ENCODE measurements at regions not wholly inside any gene's neighbourhood (a gene's known extent, or its start where the extent isn't known, plus 50 kb on each side); places are given as distances from the start of the nearest gene placed in this dataset.

DNA sequence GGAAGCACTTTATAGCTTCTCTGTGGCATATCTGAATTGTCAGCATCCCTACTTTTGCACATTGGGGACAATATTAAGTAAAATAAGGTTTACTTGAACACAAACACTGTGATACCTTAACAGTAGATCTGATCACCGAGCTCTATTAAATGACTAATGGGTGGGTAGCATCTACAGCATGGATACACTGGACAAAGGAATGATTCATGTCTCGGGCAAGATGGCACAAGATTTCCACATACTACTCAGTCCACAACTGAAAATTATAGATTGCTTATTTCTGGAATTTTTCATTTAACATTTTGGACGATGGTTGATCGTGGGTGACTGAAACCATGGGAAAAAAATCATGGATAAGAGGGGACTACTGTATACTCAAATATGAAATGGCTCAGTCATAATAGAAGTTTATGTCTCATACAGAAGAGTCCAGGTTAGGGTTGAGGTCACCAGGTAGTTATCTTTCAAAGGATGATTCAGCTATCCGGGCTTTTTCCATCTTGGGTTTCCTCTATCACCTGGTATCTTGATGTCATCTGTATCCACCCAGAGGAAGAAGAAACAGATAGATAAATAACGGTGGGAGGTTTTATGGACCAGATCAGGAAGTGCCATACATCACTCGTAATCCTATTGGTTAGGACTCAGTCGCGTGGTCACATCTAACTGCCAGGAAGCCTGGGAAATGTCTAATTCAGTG lies 320.0 kb upstream of the RARB start:
- TF ChIP-seq, protein P1, sequence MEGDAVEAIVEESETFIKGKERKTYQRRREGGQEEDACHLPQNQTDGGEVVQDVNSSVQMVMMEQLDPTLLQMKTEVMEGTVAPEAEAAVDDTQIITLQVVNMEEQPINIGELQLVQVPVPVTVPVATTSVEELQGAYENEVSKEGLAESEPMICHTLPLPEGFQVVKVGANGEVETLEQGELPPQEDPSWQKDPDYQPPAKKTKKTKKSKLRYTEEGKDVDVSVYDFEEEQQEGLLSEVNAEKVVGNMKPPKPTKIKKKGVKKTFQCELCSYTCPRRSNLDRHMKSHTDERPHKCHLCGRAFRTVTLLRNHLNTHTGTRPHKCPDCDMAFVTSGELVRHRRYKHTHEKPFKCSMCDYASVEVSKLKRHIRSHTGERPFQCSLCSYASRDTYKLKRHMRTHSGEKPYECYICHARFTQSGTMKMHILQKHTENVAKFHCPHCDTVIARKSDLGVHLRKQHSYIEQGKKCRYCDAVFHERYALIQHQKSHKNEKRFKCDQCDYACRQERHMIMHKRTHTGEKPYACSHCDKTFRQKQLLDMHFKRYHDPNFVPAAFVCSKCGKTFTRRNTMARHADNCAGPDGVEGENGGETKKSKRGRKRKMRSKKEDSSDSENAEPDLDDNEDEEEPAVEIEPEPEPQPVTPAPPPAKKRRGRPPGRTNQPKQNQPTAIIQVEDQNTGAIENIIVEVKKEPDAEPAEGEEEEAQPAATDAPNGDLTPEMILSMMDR (conservative IDR thresholded peaks at IDR 0.05), result no peak
- no peak for TF ChIP-seq ZFX (IDR thresholded peaks at IDR 0.05)

All from C4-2B (cell line).